Keratinocyte (primary cell): ENCODE measurements at regions not wholly inside any gene's neighbourhood (a gene's known extent, or its start where the extent isn't known, plus 50 kb on each side); places are given as distances from the start of the nearest gene placed in this dataset.
A peak's percentile ranks its signal among the peaks of the same experiment; 100 is the strongest.
"Not testable (repeated sequence)": the region's sequence is repeated elsewhere in the genome, so short reads cannot be mapped to it uniquely, and the experiment has no call there.

Experiments
- DNase-seq: peaks from one replicate; pipeline ENCODE4 v3.0.0-alpha.2; 2011; ENCODE audit warnings: low read depth, missing footprints, low spot score
- FAIRE-seq: peaks from 2 replicates; lab custom pipeline; 2011; peaks lifted over from hg19 to GRCh38; lab: Jason Lieb, UNC
- H2AFZ ChIP-seq: 2 replicates; pipeline ENCODE4 v1.6.0; 2012; ENCODE audit warnings: low read length, control low read depth, inconsistent platforms; ENCODE audit not compliant: control insufficient read depth
- H3K27ac ChIP-seq: 2 replicates; pipeline ENCODE4 v1.5.1; 2011; ENCODE audit warnings: low read length; ENCODE audit not compliant: control insufficient read depth, insufficient read depth
- H3K27me3 ChIP-seq: 3 replicates; pipeline ENCODE4 v1.6.0; 2011; ENCODE audit warnings: low read length; ENCODE audit not compliant: control insufficient read depth, insufficient read depth; ENCODE audit errors: extremely low read depth
- H3K36me3 ChIP-seq, 2 experiments: 2 replicates in 1 of 2; 3 replicates in 1 of 2; pipeline ENCODE4 v1.5.1; 2011; ENCODE audit warnings: low read length in 2 of 2, mild to moderate bottlenecking in 1 of 2; ENCODE audit not compliant: control insufficient read depth in 2 of 2, insufficient read depth in 2 of 2; ENCODE audit errors: extremely low read depth in 1 of 2
- H3K4me1 ChIP-seq: 3 replicates; pipeline ENCODE4 v1.5.1; 2011; ENCODE audit warnings: low read length; ENCODE audit not compliant: control insufficient read depth, insufficient read depth; ENCODE audit errors: extremely low read depth
- H3K4me2 ChIP-seq: 3 replicates; pipeline ENCODE4 v1.6.0; 2011; ENCODE audit warnings: low read depth, low read length; ENCODE audit not compliant: control insufficient read depth, insufficient read depth; ENCODE audit errors: extremely low read depth
- H3K4me3 ChIP-seq, 3 experiments: fragments of 200-600 bp in 1 of 3; sonication (generic) in 1 of 3; 2 replicates in 2 of 3; 3 replicates in 1 of 3; pipeline ENCODE4 v1.5.1; 2011 to 2016; ENCODE audit warnings: low read length in 3 of 3, mild to moderate bottlenecking in 3 of 3, control low read depth in 2 of 3, inconsistent platforms in 1 of 3, low read depth in 1 of 3, mixed read lengths in 1 of 3, mixed run types in 1 of 3, moderate library complexity in 1 of 3; ENCODE audit not compliant: control insufficient read depth in 2 of 3, insufficient read depth in 2 of 3; ENCODE audit errors: extremely low read depth in 1 of 3
- H3K79me2 ChIP-seq: 2 replicates; pipeline ENCODE4 v1.6.0; 2012; ENCODE audit warnings: low read length; ENCODE audit not compliant: control insufficient read depth, insufficient read depth
- H3K9ac ChIP-seq: 3 replicates; pipeline ENCODE4 v1.6.0; 2011; ENCODE audit warnings: low read length; ENCODE audit not compliant: control insufficient read depth, insufficient read depth; ENCODE audit errors: extremely low read depth
- H3K9me1 ChIP-seq: 3 replicates; pipeline ENCODE4 v1.6.0; 2011; ENCODE audit warnings: low read length; ENCODE audit not compliant: control insufficient read depth, insufficient read depth; ENCODE audit errors: extremely low read depth
- H3K9me3 ChIP-seq: 2 replicates; pipeline ENCODE4 v1.5.1; 2012; ENCODE audit warnings: low read depth, low read length; ENCODE audit not compliant: control insufficient read depth
- H4K20me1 ChIP-seq: 3 replicates; pipeline ENCODE4 v1.6.0; 2011; ENCODE audit warnings: low read length; ENCODE audit not compliant: control insufficient read depth, insufficient read depth; ENCODE audit errors: extremely low read depth
- CTCF ChIP-seq, 3 experiments: IDR thresholded peaks in 1 of 3; conservative IDR thresholded peaks in 1 of 3; optimal IDR thresholded peaks in 1 of 3; 2 replicates in 2 of 3; 3 replicates in 1 of 3; pipeline versions ENCODE3 to v1.5.1; 2011; ENCODE audit warnings: low read length in 3 of 3, mild to moderate bottlenecking in 3 of 3, moderate library complexity in 2 of 3, control low read depth in 1 of 3, inconsistent platforms in 1 of 3; ENCODE audit not compliant: insufficient read depth in 2 of 3; ENCODE audit errors: extremely low read depth in 1 of 3
- EZH2 ChIP-seq: IDR thresholded peaks from one replicate; pipeline ENCODE4 v1.6.1; 2012; ENCODE audit warnings: inconsistent platforms, mild to moderate bottlenecking, low read length, moderate library complexity
- dilution Hi-C: fragments of 300-500 bp; cut with MboI; formaldehyde crosslinking; loops from one replicate; pipeline ENCODE4 v1.7.0; 2020; ENCODE audit warnings: low sequenced_read_pairs; ENCODE audit not compliant: extremely low pct_ligation_motif_present

- Histone ChIP-seq H3K79me2 (no peaks in the 10 kb centered on the region), H3K27me3 (no peaks in the 10 kb centered on the region), H3K9ac (no peak overlapping the region), H3K9me1 (no peaks in the 10 kb centered on the region), H3K4me3 (no peak overlapping the region), H2AFZ (no peak overlapping the region), H3K27ac (no peak overlapping the region), H3K9me3 (no peaks in the 10 kb centered on the region), H3K36me3 (no peaks in the 10 kb centered on the region), H4K20me1 (no peaks in the 10 kb centered on the region), H3K4me1 (no peaks in the 10 kb centered on the region), H3K4me2 (no peak overlapping the region)
- DNase-seq (no peak), FAIRE-seq (no peak)
- TF ChIP-seq CTCF (optimal IDR thresholded peaks at IDR 0.05 in 1 of 3, IDR thresholded peaks at IDR 0.05 in 1 of 3, conservative IDR thresholded peaks at IDR 0.05 in 1 of 3; ENCODE audit: extremely low read depth in 1 of 3, insufficient read depth in 2 of 3, low read length in 3 of 3): no peak
- TF ChIP-seq EZH2: no peak
- dilution Hi-C loops: no loop called here
These were observed 158.3 kb downstream of the SEC23A start for GRCh38 chr14:38944691-38945090.

- dilution Hi-C loops: no loop called here
- TF ChIP-seq CTCF (optimal IDR thresholded peaks at IDR 0.05 in 1 of 3, IDR thresholded peaks at IDR 0.05 in 1 of 3, conservative IDR thresholded peaks at IDR 0.05 in 1 of 3; ENCODE audit: extremely low read depth in 1 of 3, insufficient read depth in 2 of 3, low read length in 3 of 3) (no peak), EZH2 (no peak)
- Histone ChIP-seq H2AFZ (no peak overlapping the region), H4K20me1 (no peaks in the 10 kb centered on the region), H3K36me3 (no peaks in the 10 kb centered on the region), H3K4me2 (no peak overlapping the region), H3K27me3 (no peaks in the 10 kb centered on the region), H3K4me1 (no peaks in the 10 kb centered on the region), H3K9me1 (no peaks in the 10 kb centered on the region), H3K79me2 (no peaks in the 10 kb centered on the region), H3K9me3 (no peaks in the 10 kb centered on the region), H3K27ac (no peak overlapping the region), H3K4me3 (no peak overlapping the region), H3K9ac (no peak overlapping the region)
- DNase-seq (no peak), FAIRE-seq (no peak)
These were observed 161.5 kb downstream of the SEC23A start for GRCh38 chr14:38941488-38941887.

GRCh38 chr14:38932653-38933000 lies 170.4 kb downstream of the SEC23A start:
- peak overlapping the region; percentile 87 for H2AFZ ChIP-seq
- H3K4me1 ChIP-seq, H4K20me1 ChIP-seq, H3K79me2 ChIP-seq, H3K36me3 ChIP-seq, H3K4me2 ChIP-seq, dilution Hi-C loops, H3K9ac ChIP-seq, H3K27me3 ChIP-seq, H3K9me3 ChIP-seq, FAIRE-seq, DNase-seq, H3K4me3 ChIP-seq, H3K27ac ChIP-seq, H3K9me1 ChIP-seq: not testable (repeated sequence)
